DOHH2 (cell line): ENCODE measurements at regions not wholly inside any gene's neighbourhood (a gene's known extent, or its start where the extent isn't known, plus 50 kb on each side); places are given as distances from the start of the nearest gene placed in this dataset.

Experiments
- H3F3A ChIP-seq: fragments of 200-600 bp; sonication (generic), shearing (Covaris generic); 2 replicates; pipeline ENCODE4 v1.6.0; 2016; ENCODE audit warnings: antibody characterized with exemption, mild to moderate bottlenecking; ENCODE audit not compliant: control insufficient read depth, insufficient read depth
- H3K27ac ChIP-seq: fragments of 200-600 bp; sonication (generic); 2 replicates; pipeline ENCODE4 v1.5.1; 2014; ENCODE audit warnings: low read depth, mild to moderate bottlenecking, low read length, moderate library complexity
- H3K27me3 ChIP-seq: fragments of 200-600 bp; sonication (generic); 2 replicates; pipeline ENCODE4 v1.6.1; 2014; ENCODE audit warnings: mild to moderate bottlenecking, low read length, mixed read lengths; ENCODE audit not compliant: control insufficient read depth
- H3K36me3 ChIP-seq: fragments of 200-600 bp; sonication (generic); 2 replicates; pipeline ENCODE4 v1.6.1; 2014; ENCODE audit warnings: mild to moderate bottlenecking, low read length, moderate library complexity, mixed read lengths; ENCODE audit not compliant: control insufficient read depth
- H3K4me1 ChIP-seq: fragments of 200-600 bp; sonication (generic); 2 replicates; pipeline ENCODE4 v1.6.1; 2014; ENCODE audit warnings: mild to moderate bottlenecking, low read length, mixed read lengths; ENCODE audit not compliant: control insufficient read depth
- H3K4me2 ChIP-seq: fragments of 200-600 bp; sonication (generic); 2 replicates; pipeline ENCODE4 v1.6.0; 2014; ENCODE audit warnings: mild to moderate bottlenecking, low read length, moderate library complexity
- H3K4me3 ChIP-seq: fragments of 200-600 bp; sonication (generic); 2 replicates; pipeline ENCODE4 v1.5.1; 2014; ENCODE audit warnings: mild to moderate bottlenecking, low read length, mixed read lengths
- H3K79me2 ChIP-seq: fragments of 200-600 bp; sonication (generic); 2 replicates; pipeline ENCODE4 v1.6.1; 2014; ENCODE audit warnings: mild to moderate bottlenecking, low read length, mixed read lengths; ENCODE audit not compliant: control insufficient read depth
- H3K9me2 ChIP-seq: fragments of 200-600 bp; sonication (generic); replicated peaks from 2 replicates; pipeline ENCODE4 v1.6.1; 2014; ENCODE audit warnings: mild to moderate bottlenecking, low read length, mixed read lengths; ENCODE audit not compliant: control insufficient read depth
- H3K9me3 ChIP-seq: fragments of 200-600 bp; sonication (generic); 2 replicates; pipeline ENCODE4 v1.6.1; 2014; ENCODE audit warnings: antibody characterized with exemption, low read length, mixed read lengths; ENCODE audit not compliant: control insufficient read depth, insufficient read depth
- H4K20me1 ChIP-seq: fragments of 200-600 bp; sonication (generic); 2 replicates; pipeline ENCODE4 v1.6.0; 2014; ENCODE audit warnings: low read depth, mild to moderate bottlenecking, antibody characterized with exemption, low read length, moderate library complexity; ENCODE audit not compliant: control insufficient read depth, insufficient read depth
- CTCF ChIP-seq: fragments of 200-600 bp; sonication (generic); IDR thresholded peaks from one replicate; pipeline ENCODE4 v1.5.1; 2014; ENCODE audit warnings: antibody characterized with exemption, mild to moderate bottlenecking, low read depth, low read length; ENCODE audit not compliant: poor library complexity, severe bottlenecking
- EZH2phosphoT487 ChIP-seq: fragments of 200-600 bp; sonication (generic); IDR thresholded peaks from 2 replicates; pipeline ENCODE4 v1.6.1; 2017; ENCODE audit warnings: borderline replicate concordance, mild to moderate bottlenecking, antibody characterized with exemption, low read length, moderate library complexity, mixed read lengths

- H4K20me1 ChIP-seq: no peaks in the 10 kb centered on the region
- no peak overlapping the region for H3K4me2 ChIP-seq
- H3K4me3 ChIP-seq: no peak overlapping the region
These were observed 214.4 kb upstream of the KLF3 start for GRCh38 chr4:38449506-38450174.

GRCh38 chr4:38452009-38452408 lies 212.0 kb upstream of the KLF3 start:
- no peaks in the 10 kb centered on the region for H3K36me3 ChIP-seq
- TF ChIP-seq EZH2phosphoT487 (no peak), CTCF (no peak)
- H3K9me2 ChIP-seq: no peaks in the 10 kb centered on the region
- H4K20me1 ChIP-seq: no peaks in the 10 kb centered on the region
- no peaks in the 10 kb centered on the region for H3K9me3 ChIP-seq
- H3K4me1 ChIP-seq: no peaks in the 10 kb centered on the region
- H3F3A ChIP-seq: no peaks in the 10 kb centered on the region
- H3K27ac ChIP-seq: no peak overlapping the region
- H3K4me2 ChIP-seq: no peak overlapping the region
- H3K4me3 ChIP-seq: no peak overlapping the region
- H3K79me2 ChIP-seq: no peaks in the 10 kb centered on the region
- peaks cover 22% of the 10 kb centered on the region; the same call in 1 of the 2 replicates for H3K27me3 ChIP-seq

More at GRCh38 chr4:38449506-38450174, 214.4 kb upstream of the KLF3 start:
- Histone ChIP-seq H3K79me2 (no peaks in the 10 kb centered on the region), H3K9me2 (no peaks in the 10 kb centered on the region), H3K4me1 (no peaks in the 10 kb centered on the region), H3K9me3 (no peaks in the 10 kb centered on the region), H3F3A (no peaks in the 10 kb centered on the region), H3K27ac (no peak overlapping the region), H3K27me3 (peaks cover 13% of the 10 kb centered on the region; the same call in 1 of the 2 replicates), H3K36me3 (no peaks in the 10 kb centered on the region)
- TF ChIP-seq CTCF: no peak
- no peak for TF ChIP-seq EZH2phosphoT487

GRCh38 chr4:38452542-38452941 lies 211.5 kb upstream of the KLF3 start:
- no peaks in the 10 kb centered on the region for H3K9me2 ChIP-seq
- TF ChIP-seq EZH2phosphoT487: no peak
- TF ChIP-seq CTCF: no peak
- no peaks in the 10 kb centered on the region for H3K79me2 ChIP-seq
- no peaks in the 10 kb centered on the region for H4K20me1 ChIP-seq
- peaks cover 22% of the 10 kb centered on the region; the same call in 1 of the 2 replicates for H3K27me3 ChIP-seq
- no peaks in the 10 kb centered on the region for H3K4me1 ChIP-seq
- no peaks in the 10 kb centered on the region for H3K9me3 ChIP-seq
- H3K27ac ChIP-seq: no peak overlapping the region
- H3K4me3 ChIP-seq: no peak overlapping the region
- no peaks in the 10 kb centered on the region for H3F3A ChIP-seq
- H3K36me3 ChIP-seq: no peaks in the 10 kb centered on the region
- no peak overlapping the region for H3K4me2 ChIP-seq
